ENCODE measurements at regions not wholly inside any gene's neighbourhood (a gene's known extent, or its start where the extent isn't known, plus 50 kb on each side); places are given as distances from the start of the nearest gene placed in this dataset.
"Not testable (repeated sequence)": the region's sequence is repeated elsewhere in the genome, so short reads cannot be mapped to it uniquely, and the experiment has no call there.

DNA sequence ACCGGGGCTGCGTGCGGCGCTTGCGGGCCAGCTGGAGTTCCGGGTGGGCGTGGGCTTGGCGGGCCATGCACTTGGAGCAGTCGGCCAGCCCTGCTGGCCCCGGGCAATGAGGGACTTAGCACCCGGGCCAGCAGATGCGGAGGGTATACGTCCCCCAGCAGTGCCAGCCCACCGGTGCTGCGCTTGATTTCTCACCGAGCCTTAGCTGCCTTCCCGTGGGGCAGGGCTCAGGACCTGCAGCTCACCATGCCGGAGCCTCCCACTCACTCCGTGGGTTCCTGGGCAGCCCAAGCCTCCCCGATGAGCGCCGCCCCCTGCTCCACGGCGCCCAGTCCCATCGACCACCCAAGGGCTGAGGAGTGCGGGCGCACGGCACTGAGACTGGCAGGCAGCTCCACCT lies 51.4 kb upstream of the INPP4B start:
- Mint-ChIP-seq H3K9me3 (peaks cover 13 to 50% (median 38%) of the 10 kb centered on the region in 7 donors), H3K27ac (peak overlapping the region in 1 of 7 donors; percentile 12)
- H3K9ac ChIP-seq (ENCODE audit: insufficient read depth, low read length, poor library complexity, severe bottlenecking); H3K27me3 Mint-ChIP-seq (ENCODE audit: low read depth in 3 of 3); H3K36me3 ChIP-seq (replicated peaks in 1 of 2; ENCODE audit: control insufficient read depth in 1 of 2, insufficient read depth in 2 of 2, low read length in 2 of 2); DNase-seq; H3K4me3 ChIP-seq (replicated peaks in 1 of 3; ENCODE audit: low read depth in 2 of 3, low read length in 3 of 3); H3K4me3 Mint-ChIP-seq; H3K27me3 ChIP-seq (ENCODE audit: control insufficient read depth in 2 of 2, insufficient read depth in 2 of 2, low read length in 2 of 2); H4K20me1 ChIP-seq (ENCODE audit: insufficient read depth, low read length); H2AFZ ChIP-seq (ENCODE audit: insufficient read depth, low read depth, low read length, poor library complexity, severe bottlenecking); intact Hi-C loops (cut with micrococcal nuclease); H3K36me3 Mint-ChIP-seq; H3K4me1 Mint-ChIP-seq; H3K4me2 ChIP-seq (replicated peaks; ENCODE audit: extremely low read depth, low read length, poor library complexity, severe bottlenecking); H3K79me2 ChIP-seq (ENCODE audit: insufficient read depth, low read length); H3K27ac ChIP-seq (ENCODE audit: low read depth in 1 of 2, low read length in 2 of 2); H3K4me1 ChIP-seq (ENCODE audit: control insufficient read depth in 1 of 2, insufficient read depth in 2 of 2, low read length in 2 of 2): not testable (repeated sequence)
- H3K9me3 ChIP-seq (replicated peaks in 1 of 2; ENCODE audit: control insufficient read depth in 1 of 2, insufficient read depth in 1 of 2, low read length in 2 of 2), result peaks cover 18 to 21% of the 10 kb centered on the region in 2 donors
- 98% methylated on average over 27 of the region's 28 CpGs for WGBS (ENCODE audit: insufficient coverage)

DNA sequence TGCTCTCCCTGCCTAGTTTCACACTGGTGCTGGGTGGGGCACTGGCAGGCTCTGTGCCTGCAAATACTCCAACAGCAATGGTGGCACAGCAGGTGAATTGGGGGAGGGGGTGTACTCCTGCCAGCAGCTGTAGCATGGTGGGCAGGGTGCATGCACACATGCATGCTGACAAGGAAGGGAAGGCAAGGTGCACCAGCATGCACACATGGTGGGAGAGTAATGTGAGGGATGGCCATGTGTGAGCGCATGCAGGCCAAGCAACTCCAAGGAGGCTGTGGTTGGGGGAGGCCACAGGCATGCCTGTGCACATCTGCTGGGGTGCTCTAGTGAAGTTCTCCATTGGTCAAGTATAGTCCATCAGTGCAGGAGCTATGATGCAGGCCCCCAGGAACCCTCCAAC lies 54.5 kb upstream of the INPP4B start:
- no peak overlapping the region for H2AFZ ChIP-seq (ENCODE audit: insufficient read depth, low read depth, low read length, poor library complexity, severe bottlenecking)
- H3K79me2 ChIP-seq (ENCODE audit: insufficient read depth, low read length), result no peaks in the 10 kb centered on the region
- peaks cover 0 to 8% of the 10 kb centered on the region in 2 donors for H3K9me3 ChIP-seq (replicated peaks in 1 of 2; ENCODE audit: control insufficient read depth in 1 of 2, insufficient read depth in 1 of 2, low read length in 2 of 2)
- no peak overlapping the region for H3K4me3 Mint-ChIP-seq
- DNase-seq, result no peak
- no peaks in the 10 kb centered on the region for H3K4me1 Mint-ChIP-seq
- H4K20me1 ChIP-seq (ENCODE audit: insufficient read depth, low read length), result no peaks in the 10 kb centered on the region
- no peak overlapping the region for H3K4me3 ChIP-seq (replicated peaks in 1 of 3; ENCODE audit: low read depth in 2 of 3, low read length in 3 of 3)
- no peaks in the 10 kb centered on the region for H3K4me1 ChIP-seq (ENCODE audit: control insufficient read depth in 1 of 2, insufficient read depth in 2 of 2, low read length in 2 of 2)
- H3K27ac Mint-ChIP-seq, result no peak overlapping the region
- H3K9me3 Mint-ChIP-seq, result peaks cover 9 to 33% (median 19%) of the 10 kb centered on the region in 7 donors
- no peak overlapping the region for H3K4me2 ChIP-seq (replicated peaks; ENCODE audit: extremely low read depth, low read length, poor library complexity, severe bottlenecking)
- peaks cover 0 to 4% (median 1%) of the 10 kb centered on the region in 3 donors for H3K27me3 Mint-ChIP-seq (ENCODE audit: low read depth in 3 of 3)
- TF ChIP-seq, protein P1, sequence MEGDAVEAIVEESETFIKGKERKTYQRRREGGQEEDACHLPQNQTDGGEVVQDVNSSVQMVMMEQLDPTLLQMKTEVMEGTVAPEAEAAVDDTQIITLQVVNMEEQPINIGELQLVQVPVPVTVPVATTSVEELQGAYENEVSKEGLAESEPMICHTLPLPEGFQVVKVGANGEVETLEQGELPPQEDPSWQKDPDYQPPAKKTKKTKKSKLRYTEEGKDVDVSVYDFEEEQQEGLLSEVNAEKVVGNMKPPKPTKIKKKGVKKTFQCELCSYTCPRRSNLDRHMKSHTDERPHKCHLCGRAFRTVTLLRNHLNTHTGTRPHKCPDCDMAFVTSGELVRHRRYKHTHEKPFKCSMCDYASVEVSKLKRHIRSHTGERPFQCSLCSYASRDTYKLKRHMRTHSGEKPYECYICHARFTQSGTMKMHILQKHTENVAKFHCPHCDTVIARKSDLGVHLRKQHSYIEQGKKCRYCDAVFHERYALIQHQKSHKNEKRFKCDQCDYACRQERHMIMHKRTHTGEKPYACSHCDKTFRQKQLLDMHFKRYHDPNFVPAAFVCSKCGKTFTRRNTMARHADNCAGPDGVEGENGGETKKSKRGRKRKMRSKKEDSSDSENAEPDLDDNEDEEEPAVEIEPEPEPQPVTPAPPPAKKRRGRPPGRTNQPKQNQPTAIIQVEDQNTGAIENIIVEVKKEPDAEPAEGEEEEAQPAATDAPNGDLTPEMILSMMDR (IDR thresholded peaks at IDR 0.05), result no peak
- no peak overlapping the region for H3K9ac ChIP-seq (ENCODE audit: insufficient read depth, low read length, poor library complexity, severe bottlenecking)
- H3K36me3 Mint-ChIP-seq, result no peaks in the 10 kb centered on the region
- no peaks in the 10 kb centered on the region for H3K27me3 ChIP-seq (ENCODE audit: control insufficient read depth in 2 of 2, insufficient read depth in 2 of 2, low read length in 2 of 2)
- 100% methylated on average over 1 of the region's 1 CpG for WGBS (ENCODE audit: insufficient coverage)
- intact Hi-C loops (cut with micrococcal nuclease), result no loop called here
- no peaks in the 10 kb centered on the region for H3K36me3 ChIP-seq (replicated peaks in 1 of 2; ENCODE audit: control insufficient read depth in 1 of 2, insufficient read depth in 2 of 2, low read length in 2 of 2)
- no peak overlapping the region for H3K27ac ChIP-seq (ENCODE audit: low read depth in 1 of 2, low read length in 2 of 2)
